ENCODE measurements at regions not wholly inside any gene's neighbourhood (a gene's known extent, or its start where the extent isn't known, plus 50 kb on each side); places are given as distances from the start of the nearest gene placed in this dataset.

DNA sequence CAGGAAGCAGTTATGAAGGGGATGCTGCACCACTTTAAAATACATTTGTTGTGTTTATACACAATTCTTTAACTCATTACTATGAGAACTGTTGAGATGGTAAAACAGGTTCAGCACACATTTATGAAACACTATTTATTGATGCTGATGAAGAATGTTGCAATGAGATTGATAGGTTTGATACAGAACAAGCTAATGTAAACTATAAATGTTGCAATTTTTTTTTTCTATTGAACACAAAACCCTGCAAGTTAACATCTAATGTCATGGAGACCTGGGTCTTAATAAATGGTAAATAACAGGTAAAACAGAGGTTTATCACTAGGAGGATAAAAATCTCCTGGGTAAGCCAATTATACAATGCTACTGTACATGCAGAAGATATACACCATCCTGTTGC, 857.6 kb downstream of the FSCB start:
- H3K27me3 ChIP-seq (ENCODE audit: control insufficient read depth, insufficient read depth, low read length), result no peaks in the 10 kb centered on the region
- H3K27ac ChIP-seq (ENCODE audit: low read depth, low read length), result no peak overlapping the region
- POLR2A ChIA-PET, result no interaction called here
- no peaks in the 10 kb centered on the region; the same call in 1 of the 2 replicates for H3K9me3 ChIP-seq (ENCODE audit: control insufficient read depth, insufficient read depth, low read length)
- CTCF ChIA-PET, result no interaction called here
- no peak for DNase-seq (ENCODE audit: low read depth, low spot score)
- H3K4me3 ChIP-seq (ENCODE audit: low read depth, low read length), result no peak overlapping the region
- no peak for TF ChIP-seq CTCF (IDR thresholded peaks at IDR 0.05; ENCODE audit: low read depth, low read length)

DNA sequence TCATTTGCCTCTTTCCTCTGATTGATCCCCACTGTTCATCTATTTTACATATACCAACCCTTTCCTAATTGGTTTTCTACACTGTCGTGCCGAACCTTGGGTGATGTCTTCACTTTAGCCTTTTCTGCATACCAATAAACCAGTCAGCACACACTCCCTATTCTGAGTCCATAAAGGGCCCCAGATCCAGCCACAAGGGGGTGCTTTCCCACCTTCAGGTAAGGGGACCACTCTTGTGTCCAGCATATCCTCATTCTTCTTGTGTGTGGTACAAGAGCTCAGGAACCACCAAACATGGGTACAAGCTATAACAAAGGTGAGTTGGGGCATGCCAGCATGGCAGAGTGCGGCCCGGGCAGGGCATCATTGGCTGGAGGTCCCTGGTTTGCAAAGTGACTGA, 859.8 kb downstream of the FSCB start:
- Histone ChIP-seq H3K9me3 (ENCODE audit: control insufficient read depth, insufficient read depth, low read length) (no peaks in the 10 kb centered on the region; the same call in 1 of the 2 replicates), H3K27ac (ENCODE audit: low read depth, low read length) (no peak overlapping the region), H3K4me3 (ENCODE audit: low read depth, low read length) (no peak overlapping the region), H3K27me3 (ENCODE audit: control insufficient read depth, insufficient read depth, low read length) (no peaks in the 10 kb centered on the region)
- peak; percentile 36 for TF ChIP-seq CTCF (IDR thresholded peaks at IDR 0.05; ENCODE audit: low read depth, low read length)
- POLR2A ChIA-PET, result no interaction called here
- no peak for DNase-seq (ENCODE audit: low read depth, low spot score)
- CTCF ChIA-PET, result interaction anchor here (0.5 to 1.0 kb wide), 4 partner anchors 148 to 1354 kb away, joined by 3 read pairs; no protein-coding TSS in a partner anchor

GRCh38 chr14:43640718-43641267, 866.3 kb downstream of the FSCB start:
- Histone ChIP-seq H3K27ac (ENCODE audit: low read depth, low read length) (no peak overlapping the region), H3K27me3 (ENCODE audit: control insufficient read depth, insufficient read depth, low read length) (no peaks in the 10 kb centered on the region), H3K9me3 (ENCODE audit: control insufficient read depth, insufficient read depth, low read length) (no peaks in the 10 kb centered on the region), H3K4me3 (ENCODE audit: low read depth, low read length) (no peak overlapping the region)
- DNase-seq (ENCODE audit: low read depth, low spot score), result no peak
- ChIA-PET CTCF (no interaction called here), POLR2A (no interaction called here)
- TF ChIP-seq CTCF (IDR thresholded peaks at IDR 0.05; ENCODE audit: low read depth, low read length), result no peak

- ChIA-PET POLR2A (no interaction called here), CTCF (no interaction called here)
- TF ChIP-seq CTCF (IDR thresholded peaks at IDR 0.05; ENCODE audit: low read depth, low read length), result no peak
- Histone ChIP-seq H3K27ac (ENCODE audit: low read depth, low read length) (no peak overlapping the region), H3K4me3 (ENCODE audit: low read depth, low read length) (no peak overlapping the region), H3K27me3 (ENCODE audit: control insufficient read depth, insufficient read depth, low read length) (no peaks in the 10 kb centered on the region), H3K9me3 (ENCODE audit: control insufficient read depth, insufficient read depth, low read length) (no peaks in the 10 kb centered on the region)
- DNase-seq (ENCODE audit: low read depth, low spot score), result no peak
Observed at GRCh38 chr14:43625294-43625693, 881.8 kb downstream of the FSCB start.

- POLR2A ChIA-PET, result no interaction called here
- CTCF ChIA-PET, result interaction anchor here (0.6 kb wide), 1 partner anchor 33 kb away, joined by 5 read pairs; no protein-coding TSS in a partner anchor
- no peaks in the 10 kb centered on the region for H3K9me3 ChIP-seq (ENCODE audit: control insufficient read depth, insufficient read depth, low read length)
- H3K27me3 ChIP-seq (ENCODE audit: control insufficient read depth, insufficient read depth, low read length), result no peaks in the 10 kb centered on the region
- TF ChIP-seq CTCF (IDR thresholded peaks at IDR 0.05; ENCODE audit: low read depth, low read length), result no peak
- H3K4me3 ChIP-seq (ENCODE audit: low read depth, low read length), result no peak overlapping the region
- no peak overlapping the region for H3K27ac ChIP-seq (ENCODE audit: low read depth, low read length)
- no peak for DNase-seq (ENCODE audit: low read depth, low spot score)
Observed at GRCh38 chr14:43621282-43621681, 885.8 kb downstream of the FSCB start.

Measured in AG04450 (cell line).